Astrocyte (in vitro differentiated cells and primary cell): ENCODE measurements at regions not wholly inside any gene's neighbourhood (a gene's known extent, or its start where the extent isn't known, plus 50 kb on each side); places are given as distances from the start of the nearest gene placed in this dataset.

ENCODE experiments used
- DNase-seq: peaks from one replicate; pipeline ENCODE4 v3.0.0-alpha.2; 2010; ENCODE audit warnings: low read depth
- FAIRE-seq: peaks from 2 replicates; lab custom pipeline; 2011; peaks lifted over from hg19 to GRCh38; lab: Jason Lieb, UNC
- H2AFZ ChIP-seq: 2 replicates; pipeline ENCODE4 v1.6.0; 2012; ENCODE audit warnings: low read depth, low read length, inconsistent platforms
- H3K27ac ChIP-seq: 2 replicates; pipeline ENCODE4 v1.5.1; 2011; ENCODE audit warnings: low read depth, low read length, inconsistent platforms
- H3K27me3 ChIP-seq: 2 replicates; pipeline ENCODE4 v1.6.0; 2011; ENCODE audit warnings: low read length, inconsistent platforms; ENCODE audit not compliant: insufficient read depth
- H3K36me3 ChIP-seq: 2 replicates; pipeline ENCODE4 v1.5.1; 2011; ENCODE audit warnings: low read length, inconsistent platforms; ENCODE audit not compliant: insufficient read depth
- H3K4me1 ChIP-seq: 2 replicates; pipeline ENCODE4 v1.5.1; 2011; ENCODE audit warnings: low read length, inconsistent platforms; ENCODE audit not compliant: insufficient read depth
- H3K4me2 ChIP-seq: 2 replicates; pipeline ENCODE4 v1.6.0; 2012; ENCODE audit warnings: low read length, inconsistent platforms
- H3K4me3 ChIP-seq: 2 replicates; pipeline ENCODE4 v1.5.1; 2011; ENCODE audit warnings: low read depth, mild to moderate bottlenecking, low read length, inconsistent platforms; ENCODE audit not compliant: insufficient read depth
- H3K79me2 ChIP-seq: 2 replicates; pipeline ENCODE4 v1.6.0; 2012; ENCODE audit warnings: mild to moderate bottlenecking, low read length, inconsistent platforms; ENCODE audit not compliant: insufficient read depth
- H3K9ac ChIP-seq: 2 replicates; pipeline ENCODE4 v1.6.0; 2012; ENCODE audit warnings: mild to moderate bottlenecking, low read length, inconsistent platforms
- H3K9me3 ChIP-seq: 2 replicates; pipeline ENCODE4 v1.5.1; 2012; ENCODE audit warnings: low read depth, mild to moderate bottlenecking, low read length, inconsistent platforms; ENCODE audit not compliant: insufficient read depth
- H4K20me1 ChIP-seq: 2 replicates; pipeline ENCODE4 v1.6.0; 2012; ENCODE audit warnings: low read length, inconsistent platforms; ENCODE audit not compliant: insufficient read depth
- H3K27ac Mint-ChIP-seq: one replicate; pipeline ENCODE4 v1.8.0; 2021; ENCODE audit warnings: mild to moderate bottlenecking, mixed read lengths; ENCODE audit not compliant: unreplicated experiment
- H3K27me3 Mint-ChIP-seq: one replicate; pipeline ENCODE4 v1.8.0; 2021; ENCODE audit warnings: low read depth, mixed read lengths; ENCODE audit not compliant: unreplicated experiment
- H3K36me3 Mint-ChIP-seq: one replicate; pipeline ENCODE4 v1.8.0; 2021; ENCODE audit warnings: low read depth, mixed read lengths; ENCODE audit not compliant: unreplicated experiment
- H3K4me1 Mint-ChIP-seq: one replicate; pipeline ENCODE4 v1.8.0; 2021; ENCODE audit warnings: low read depth, mixed read lengths; ENCODE audit not compliant: unreplicated experiment
- H3K4me3 Mint-ChIP-seq: one replicate; pipeline ENCODE4 v1.8.0; 2021; ENCODE audit warnings: mild to moderate bottlenecking, moderate library complexity, mixed read lengths; ENCODE audit not compliant: unreplicated experiment
- H3K9me3 Mint-ChIP-seq: one replicate; pipeline ENCODE4 v1.8.0; 2021; ENCODE audit warnings: mild to moderate bottlenecking, mixed read lengths; ENCODE audit not compliant: unreplicated experiment
- CTCF ChIP-seq: IDR thresholded peaks from 2 replicates; pipeline ENCODE4 v1.5.1; 2011; ENCODE audit warnings: low read depth, mild to moderate bottlenecking, inconsistent platforms, low read length, moderate library complexity; ENCODE audit not compliant: insufficient read depth
- EZH2 ChIP-seq: IDR thresholded peaks from 2 replicates; pipeline ENCODE4 v1.6.1; 2012; ENCODE audit warnings: mild to moderate bottlenecking, low read length, inconsistent platforms; ENCODE audit not compliant: insufficient read depth

GRCh38 chr22:49543876-49544275, 283.8 kb downstream of the BRD1 start:
- no peak overlapping the region for H3K27ac ChIP-seq
- H3K9me3 ChIP-seq, result peaks cover 6% of the 10 kb centered on the region
- FAIRE-seq, result no peak
- no peak overlapping the region for H3K4me2 ChIP-seq
- H3K36me3 ChIP-seq, result no peaks in the 10 kb centered on the region
- Mint-ChIP-seq H3K4me3 (no peak overlapping the region), H3K27ac (no peak overlapping the region), H3K4me1 (peaks cover 3% of the 10 kb centered on the region), H3K9me3 (peaks cover 6% of the 10 kb centered on the region), H3K36me3 (no peaks in the 10 kb centered on the region), H3K27me3 (peaks cover 27% of the 10 kb centered on the region)
- H3K9ac ChIP-seq, result no peak overlapping the region
- DNase-seq, result no peak
- H2AFZ ChIP-seq, result no peak overlapping the region
- H3K4me1 ChIP-seq, result no peaks in the 10 kb centered on the region
- H3K27me3 ChIP-seq, result no peaks in the 10 kb centered on the region
- TF ChIP-seq CTCF (no peak), EZH2 (no peak)
- no peaks in the 10 kb centered on the region for H4K20me1 ChIP-seq
- H3K4me3 ChIP-seq, result no peak overlapping the region
- no peaks in the 10 kb centered on the region for H3K79me2 ChIP-seq

DNA sequence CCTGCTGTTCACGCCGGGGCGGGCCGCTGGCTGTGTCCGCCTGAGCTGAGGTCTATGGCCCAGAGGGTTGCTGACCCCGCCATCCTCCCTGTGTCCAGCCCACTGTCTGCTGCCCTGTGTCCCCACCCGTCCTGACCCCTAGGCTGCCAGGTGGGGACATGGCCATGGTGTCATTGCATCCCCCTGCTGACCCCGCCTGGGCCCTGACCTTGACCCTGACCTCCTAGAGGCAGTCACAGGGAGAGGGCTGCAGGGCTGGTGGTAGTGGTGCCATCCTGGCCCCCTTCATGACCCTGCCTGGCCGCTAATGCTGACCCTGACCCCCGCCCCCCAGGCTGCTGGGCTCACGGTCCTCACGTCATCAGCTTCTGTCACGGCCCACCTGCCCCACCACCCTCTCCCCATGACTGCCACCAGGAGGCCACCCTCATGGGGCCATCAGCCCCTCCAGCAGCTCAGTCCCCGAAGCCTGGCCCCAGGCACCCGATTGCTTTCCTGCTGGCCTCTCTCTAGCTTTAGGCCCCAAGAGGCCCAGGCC, 285.9 kb downstream of the BRD1 start:
- Histone ChIP-seq H3K4me3 (no peak overlapping the region), H2AFZ (no peak overlapping the region), H3K4me2 (no peak overlapping the region), H3K27me3 (no peaks in the 10 kb centered on the region), H3K9me3 (peaks cover 3% of the 10 kb centered on the region), H4K20me1 (no peaks in the 10 kb centered on the region), H3K9ac (no peak overlapping the region), H3K36me3 (no peaks in the 10 kb centered on the region), H3K79me2 (no peaks in the 10 kb centered on the region), H3K27ac (no peak overlapping the region), H3K4me1 (no peaks in the 10 kb centered on the region)
- Mint-ChIP-seq H3K4me3 (no peak overlapping the region), H3K4me1 (peaks cover 5% of the 10 kb centered on the region), H3K9me3 (peaks cover 3% of the 10 kb centered on the region), H3K27me3 (peaks cover 27% of the 10 kb centered on the region), H3K27ac (no peak overlapping the region), H3K36me3 (no peaks in the 10 kb centered on the region)
- TF ChIP-seq EZH2, result no peak
- no peak for TF ChIP-seq CTCF
- no peak for FAIRE-seq
- no peak for DNase-seq

DNA sequence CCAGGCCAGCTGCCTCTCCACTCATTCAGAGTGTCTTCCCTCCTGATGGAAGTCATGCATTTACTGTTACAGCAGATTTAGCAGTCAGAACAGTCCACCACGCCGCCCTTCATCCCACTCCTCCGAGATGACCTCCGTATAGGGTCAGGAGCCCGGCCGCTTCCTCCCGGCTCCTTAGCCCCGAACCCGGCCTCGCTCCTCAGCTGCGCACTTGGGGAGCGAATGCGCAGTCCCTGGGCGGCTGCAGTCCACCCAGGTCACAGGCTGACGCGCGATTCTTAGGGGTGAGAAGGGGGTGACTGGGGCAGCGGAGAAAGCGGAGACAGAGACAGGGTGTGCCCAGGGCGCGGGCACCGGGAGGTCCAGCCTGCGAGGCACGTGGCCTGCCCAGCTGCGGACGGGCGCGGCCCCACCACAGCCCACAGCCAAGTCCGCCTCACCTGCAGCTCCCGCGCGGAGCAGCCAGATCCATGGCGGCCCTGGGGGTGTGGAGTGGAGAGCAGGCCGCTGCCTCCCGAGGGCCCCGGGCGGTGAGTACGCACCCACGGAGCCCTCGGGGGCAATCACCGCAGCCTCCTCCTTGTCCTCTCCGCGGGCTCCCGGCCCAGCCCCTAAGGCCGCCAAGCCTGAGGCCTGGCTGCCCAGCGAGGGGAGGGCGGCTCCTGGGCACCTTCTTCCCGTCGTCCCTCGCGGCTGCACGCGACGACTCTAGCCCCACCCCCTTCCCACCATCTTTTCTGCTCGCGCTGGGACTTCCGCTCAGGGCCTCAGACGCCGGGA, 286.6 kb downstream of the BRD1 start:
- Histone ChIP-seq H3K36me3 (no peaks in the 10 kb centered on the region), H3K4me3 (no peak overlapping the region), H3K9me3 (peaks cover 3% of the 10 kb centered on the region), H3K27ac (no peak overlapping the region), H3K79me2 (no peaks in the 10 kb centered on the region), H3K4me1 (no peaks in the 10 kb centered on the region), H3K27me3 (no peaks in the 10 kb centered on the region), H2AFZ (no peak overlapping the region), H3K4me2 (no peak overlapping the region), H3K9ac (no peak overlapping the region), H4K20me1 (no peaks in the 10 kb centered on the region)
- FAIRE-seq (no peak), DNase-seq (no peak)
- Mint-ChIP-seq H3K4me3 (no peak overlapping the region), H3K27me3 (peaks cover 28% of the 10 kb centered on the region), H3K4me1 (peaks cover 7% of the 10 kb centered on the region), H3K9me3 (no peaks in the 10 kb centered on the region), H3K27ac (no peak overlapping the region), H3K36me3 (no peaks in the 10 kb centered on the region)
- TF ChIP-seq EZH2, result no peak
- no peak for TF ChIP-seq CTCF
